KMS-11 (cell line): ENCODE measurements at regions not wholly inside any gene's neighbourhood (a gene's known extent, or its start where the extent isn't known, plus 50 kb on each side); places are given as distances from the start of the nearest gene placed in this dataset.

Experiments used
- H2AFZ ChIP-seq: fragments of 200-600 bp; sonication (generic); 2 replicates; pipeline ENCODE4 v1.6.1; 2016; ENCODE audit warnings: antibody characterized with exemption, mixed run types, low read depth
- H3K27ac ChIP-seq: fragments of 200-600 bp; sonication (generic); 2 replicates; pipeline ENCODE4 v1.6.1; 2016; ENCODE audit warnings: mild to moderate bottlenecking, mixed run types
- H3K27me3 ChIP-seq: fragments of 200-600 bp; sonication (generic); 2 replicates; pipeline ENCODE4 v1.6.1; 2017; ENCODE audit warnings: mild to moderate bottlenecking, low read depth, mixed run types, moderate library complexity; ENCODE audit not compliant: insufficient read depth
- H3K36me3 ChIP-seq: fragments of 200-600 bp; sonication (generic); 2 replicates; pipeline ENCODE4 v1.6.1; 2017; ENCODE audit warnings: mild to moderate bottlenecking, mixed run types; ENCODE audit not compliant: insufficient read depth
- H3K4me1 ChIP-seq: fragments of 200-600 bp; sonication (generic); 2 replicates; pipeline ENCODE4 v1.6.1; 2016; ENCODE audit warnings: mild to moderate bottlenecking, low read depth, mixed run types; ENCODE audit not compliant: poor library complexity, severe bottlenecking
- H3K4me2 ChIP-seq: fragments of 200-600 bp; sonication (generic); 2 replicates; pipeline ENCODE4 v1.7.0; 2016; ENCODE audit warnings: mild to moderate bottlenecking, mixed run types
- H3K4me3 ChIP-seq: fragments of 200-600 bp; sonication (generic); IDR thresholded peaks from 2 replicates; pipeline ENCODE4 v1.6.1; 2017; ENCODE audit warnings: low read depth, low read length, mixed read lengths; ENCODE audit not compliant: insufficient read depth
- H3K79me2 ChIP-seq: fragments of 200-600 bp; sonication (generic); 2 replicates; pipeline ENCODE4 v1.6.1; 2016; ENCODE audit warnings: low read depth, mixed run types; ENCODE audit not compliant: insufficient read depth
- H3K9ac ChIP-seq: fragments of 200-600 bp; sonication (generic); 2 replicates; pipeline ENCODE4 v1.6.1; 2016; ENCODE audit warnings: mild to moderate bottlenecking, mixed run types
- H4K20me1 ChIP-seq: fragments of 200-600 bp; sonication (generic); 2 replicates; pipeline ENCODE4 v1.6.1; 2016; ENCODE audit warnings: mild to moderate bottlenecking, mixed run types; ENCODE audit not compliant: insufficient read depth
- TF ChIP-seq, protein P1 (sequence below): fragments of 200-600 bp; sonication (generic); conservative IDR thresholded peaks from 2 replicates; pipeline ENCODE4 v1.6.1; 2017; ENCODE audit warnings: low read depth, mild to moderate bottlenecking, antibody characterized with exemption, low read length, moderate library complexity, mixed read lengths

DNA sequence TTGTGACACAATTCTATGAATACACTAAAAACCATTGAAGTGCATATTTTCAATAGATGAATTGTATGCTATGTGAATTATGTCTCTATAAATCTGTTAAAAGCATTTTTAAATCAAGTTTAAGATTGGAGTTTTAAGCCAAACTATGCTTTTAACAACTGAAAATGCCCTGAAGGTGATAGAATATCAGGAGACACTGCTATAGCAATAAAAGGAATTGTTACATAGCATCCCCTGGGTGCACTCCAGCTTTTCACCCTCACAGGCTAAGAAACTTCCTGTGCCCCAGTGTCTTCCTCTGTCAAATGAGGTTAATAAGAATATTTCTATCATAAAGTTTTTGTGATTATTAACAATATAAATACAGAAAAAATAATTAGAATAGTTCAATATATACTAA lies 472.7 kb upstream of the TMPO start:
- Histone ChIP-seq H4K20me1 (no peaks in the 10 kb centered on the region), H3K79me2 (no peaks in the 10 kb centered on the region), H3K27me3 (no peaks in the 10 kb centered on the region), H3K4me2 (no peak overlapping the region), H3K9ac (no peak overlapping the region), H3K36me3 (no peaks in the 10 kb centered on the region), H2AFZ (no peak overlapping the region), H3K4me3 (no peak overlapping the region), H3K27ac (no peak overlapping the region), H3K4me1 (no peaks in the 10 kb centered on the region)
- TF ChIP-seq, protein P1, sequence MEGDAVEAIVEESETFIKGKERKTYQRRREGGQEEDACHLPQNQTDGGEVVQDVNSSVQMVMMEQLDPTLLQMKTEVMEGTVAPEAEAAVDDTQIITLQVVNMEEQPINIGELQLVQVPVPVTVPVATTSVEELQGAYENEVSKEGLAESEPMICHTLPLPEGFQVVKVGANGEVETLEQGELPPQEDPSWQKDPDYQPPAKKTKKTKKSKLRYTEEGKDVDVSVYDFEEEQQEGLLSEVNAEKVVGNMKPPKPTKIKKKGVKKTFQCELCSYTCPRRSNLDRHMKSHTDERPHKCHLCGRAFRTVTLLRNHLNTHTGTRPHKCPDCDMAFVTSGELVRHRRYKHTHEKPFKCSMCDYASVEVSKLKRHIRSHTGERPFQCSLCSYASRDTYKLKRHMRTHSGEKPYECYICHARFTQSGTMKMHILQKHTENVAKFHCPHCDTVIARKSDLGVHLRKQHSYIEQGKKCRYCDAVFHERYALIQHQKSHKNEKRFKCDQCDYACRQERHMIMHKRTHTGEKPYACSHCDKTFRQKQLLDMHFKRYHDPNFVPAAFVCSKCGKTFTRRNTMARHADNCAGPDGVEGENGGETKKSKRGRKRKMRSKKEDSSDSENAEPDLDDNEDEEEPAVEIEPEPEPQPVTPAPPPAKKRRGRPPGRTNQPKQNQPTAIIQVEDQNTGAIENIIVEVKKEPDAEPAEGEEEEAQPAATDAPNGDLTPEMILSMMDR = no peak

DNA sequence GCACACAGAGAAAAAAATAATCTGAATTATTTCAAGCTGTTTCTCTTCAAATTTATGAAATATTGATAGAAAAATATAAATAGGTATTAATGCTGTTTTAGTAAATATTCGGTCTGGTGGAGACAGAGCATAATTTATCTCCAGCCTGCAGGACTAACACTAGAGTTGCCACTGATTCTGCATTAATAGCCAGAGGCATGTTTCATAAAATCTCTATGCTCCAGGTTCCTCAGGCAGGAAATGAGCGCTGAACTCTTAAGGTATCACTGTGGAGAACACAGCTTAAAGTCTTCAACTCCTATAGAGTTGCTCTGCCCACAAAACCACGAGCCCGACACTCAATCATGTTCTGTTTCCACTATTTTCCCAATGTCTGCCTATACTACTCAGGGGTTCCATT lies 470.0 kb upstream of the TMPO start:
- H2AFZ ChIP-seq = no peak overlapping the region
- H4K20me1 ChIP-seq = no peaks in the 10 kb centered on the region
- no peak overlapping the region for H3K4me2 ChIP-seq
- TF ChIP-seq, protein P1 = no peak
- H3K79me2 ChIP-seq = no peaks in the 10 kb centered on the region
- H3K36me3 ChIP-seq = no peaks in the 10 kb centered on the region
- no peak overlapping the region for H3K4me3 ChIP-seq
- no peak overlapping the region for H3K27ac ChIP-seq
- no peak overlapping the region for H3K9ac ChIP-seq
- no peaks in the 10 kb centered on the region for H3K27me3 ChIP-seq
- H3K4me1 ChIP-seq = no peaks in the 10 kb centered on the region

DNA sequence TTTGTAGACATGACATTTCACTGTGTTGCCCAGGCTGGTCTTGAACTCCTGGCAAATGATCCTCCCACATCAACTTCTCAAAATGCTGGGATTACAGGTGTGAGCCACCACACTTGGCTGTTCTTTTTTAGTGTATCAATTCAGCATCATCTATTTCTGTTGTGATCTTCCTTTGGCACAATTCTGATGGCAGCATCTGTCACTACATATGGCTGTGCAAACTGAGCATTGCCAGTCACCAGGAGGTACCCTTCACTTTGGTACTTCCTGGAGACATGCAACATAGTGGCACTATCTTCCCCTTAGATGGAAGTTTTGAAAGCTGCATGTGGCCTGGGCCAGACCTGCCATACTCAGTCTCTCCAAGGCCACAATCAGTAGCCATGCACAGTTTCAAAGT lies 467.1 kb upstream of the TMPO start:
- H3K4me3 ChIP-seq = no peak overlapping the region
- H3K9ac ChIP-seq = no peak overlapping the region
- H3K27ac ChIP-seq = no peak overlapping the region
- H2AFZ ChIP-seq = no peak overlapping the region
- no peaks in the 10 kb centered on the region for H3K79me2 ChIP-seq
- H3K4me2 ChIP-seq = no peak overlapping the region
- TF ChIP-seq, protein P1 = no peak
- H4K20me1 ChIP-seq = no peaks in the 10 kb centered on the region
- H3K4me1 ChIP-seq = no peaks in the 10 kb centered on the region
- no peaks in the 10 kb centered on the region for H3K27me3 ChIP-seq
- no peaks in the 10 kb centered on the region for H3K36me3 ChIP-seq

DNA sequence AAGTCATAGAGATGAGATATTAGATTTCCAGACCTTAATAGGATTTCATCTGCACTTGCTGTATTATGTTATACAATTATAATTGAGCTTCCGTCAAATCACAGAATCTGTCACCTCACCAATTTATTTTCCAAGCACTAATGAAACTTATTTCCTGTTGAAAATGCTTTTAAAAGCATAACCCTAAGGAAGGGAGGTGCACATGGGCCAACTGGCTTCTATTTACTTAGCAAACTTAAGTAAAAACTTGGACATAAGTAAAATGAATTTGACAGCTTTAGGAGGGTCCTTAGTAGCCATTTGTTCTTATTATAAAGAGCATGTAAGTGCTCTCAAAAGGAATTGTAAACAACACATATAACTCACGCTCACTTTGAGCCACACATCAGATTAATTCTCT lies 462.2 kb upstream of the TMPO start:
- TF ChIP-seq, protein P1 = no peak
- no peaks in the 10 kb centered on the region for H3K36me3 ChIP-seq
- H3K4me1 ChIP-seq = no peaks in the 10 kb centered on the region
- no peak overlapping the region for H3K27ac ChIP-seq
- no peak overlapping the region for H2AFZ ChIP-seq
- H3K4me3 ChIP-seq = no peak overlapping the region
- H4K20me1 ChIP-seq = no peaks in the 10 kb centered on the region
- H3K27me3 ChIP-seq = no peaks in the 10 kb centered on the region
- no peaks in the 10 kb centered on the region for H3K79me2 ChIP-seq
- no peak overlapping the region for H3K4me2 ChIP-seq
- no peak overlapping the region for H3K9ac ChIP-seq

DNA sequence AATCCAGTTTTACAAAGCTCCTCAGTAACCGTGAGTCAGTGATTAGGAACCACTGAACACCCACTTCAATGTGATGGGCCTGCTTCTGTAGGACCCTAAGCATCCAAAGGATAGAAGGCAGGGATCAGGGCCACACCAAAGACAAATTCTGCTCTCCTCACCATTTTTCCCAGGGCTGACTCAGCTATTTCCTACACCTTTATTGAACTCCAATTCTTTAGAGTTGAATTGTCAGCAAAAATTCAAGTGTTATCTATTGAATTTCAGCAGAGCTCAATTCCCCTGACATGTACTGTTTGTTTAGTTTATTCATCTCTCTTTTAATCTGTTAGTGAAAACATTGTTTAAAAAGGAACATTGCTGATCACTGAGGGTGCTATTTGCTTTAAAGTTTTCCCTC lies 457.7 kb upstream of the TMPO start:
- no peak overlapping the region for H3K4me2 ChIP-seq
- TF ChIP-seq, protein P1 = no peak
- no peaks in the 10 kb centered on the region for H4K20me1 ChIP-seq
- H3K27me3 ChIP-seq = no peaks in the 10 kb centered on the region
- H3K9ac ChIP-seq = no peak overlapping the region
- no peak overlapping the region for H3K4me3 ChIP-seq
- H3K4me1 ChIP-seq = peaks cover 10% of the 10 kb centered on the region
- no peaks in the 10 kb centered on the region for H3K36me3 ChIP-seq
- no peak overlapping the region for H3K27ac ChIP-seq
- H3K79me2 ChIP-seq = no peaks in the 10 kb centered on the region
- H2AFZ ChIP-seq = no peak overlapping the region
